NT2/D1 (cell line): ENCODE measurements at regions not wholly inside any gene's neighbourhood (a gene's known extent, or its start where the extent isn't known, plus 50 kb on each side); places are given as distances from the start of the nearest gene placed in this dataset.

Source experiments
- DNase-seq: peaks from one replicate; pipeline ENCODE4 v3.0.0-alpha.2; 2011; ENCODE audit warnings: low read depth, low spot score
- H3K27me3 ChIP-seq: 2 replicates; pipeline ENCODE4 v1.6.0; 2011; ENCODE audit warnings: mild to moderate bottlenecking; ENCODE audit not compliant: insufficient read length, insufficient read depth
- H3K36me3 ChIP-seq: 2 replicates; pipeline ENCODE4 v1.6.1; 2011; ENCODE audit warnings: mild to moderate bottlenecking, low read length, mixed read lengths; ENCODE audit not compliant: insufficient read depth, insufficient read length
- H3K4me1 ChIP-seq: 2 replicates; pipeline ENCODE4 v1.5.1; 2011; ENCODE audit not compliant: insufficient read depth, insufficient read length
- H3K4me3 ChIP-seq: 2 replicates; pipeline ENCODE4 v1.5.1; 2011; ENCODE audit warnings: low read depth; ENCODE audit not compliant: insufficient read length
- H3K9ac ChIP-seq: 2 replicates; pipeline ENCODE4 v1.6.0; 2011; ENCODE audit warnings: low read depth; ENCODE audit not compliant: insufficient read length
- H3K9me3 ChIP-seq: 2 replicates; pipeline ENCODE4 v1.5.1; 2011; ENCODE audit warnings: mild to moderate bottlenecking, low read length; ENCODE audit not compliant: insufficient read depth
- SUZ12 ChIP-seq: IDR thresholded peaks from 2 replicates; pipeline ENCODE4 v1.6.1; 2011; ENCODE audit not compliant: insufficient read length, insufficient read depth; ENCODE audit errors: extremely low read depth
- YY1 ChIP-seq: IDR thresholded peaks from 2 replicates; pipeline ENCODE4 v1.6.1; 2011; ENCODE audit not compliant: insufficient read length, insufficient read depth
- ZNF274 ChIP-seq: IDR thresholded peaks from 2 replicates; pipeline ENCODE4 v1.6.1; 2011; ENCODE audit warnings: mild to moderate bottlenecking, low read depth, low read length

- Histone ChIP-seq H3K9ac (no peak overlapping the region), H3K4me1 (no peaks in the 10 kb centered on the region), H3K4me3 (no peak overlapping the region), H3K36me3 (no peaks in the 10 kb centered on the region), H3K9me3 (no peaks in the 10 kb centered on the region), H3K27me3 (no peaks in the 10 kb centered on the region)
- DNase-seq: no peak
- no peak for TF ChIP-seq YY1
- no peak for TF ChIP-seq SUZ12
- TF ChIP-seq ZNF274: no peak
Measured at GRCh38 chr21:24894324-24894723, 713.0 kb downstream of the MRPL39 start.

- peaks cover 8% of the 10 kb centered on the region; the same call in 1 of the 2 replicates for H3K9me3 ChIP-seq
- no peaks in the 10 kb centered on the region for H3K36me3 ChIP-seq
- H3K9ac ChIP-seq: no peak overlapping the region
- H3K4me3 ChIP-seq: no peak overlapping the region
- no peak for TF ChIP-seq YY1
- TF ChIP-seq ZNF274: no peak
- TF ChIP-seq SUZ12: no peak
- no peaks in the 10 kb centered on the region for H3K27me3 ChIP-seq
- H3K4me1 ChIP-seq: no peaks in the 10 kb centered on the region
- no peak for DNase-seq
Measured at GRCh38 chr21:24890021-24890420, 717.3 kb downstream of the MRPL39 start.

GRCh38 chr21:24881506-24881905 is 725.8 kb downstream of the MRPL39 start:
- TF ChIP-seq YY1 (no peak), ZNF274 (no peak), SUZ12 (no peak)
- no peak overlapping the region for H3K4me3 ChIP-seq
- H3K9me3 ChIP-seq: peaks cover 8% of the 10 kb centered on the region; the same call in 1 of the 2 replicates
- no peaks in the 10 kb centered on the region for H3K27me3 ChIP-seq
- no peak overlapping the region for H3K9ac ChIP-seq
- no peak for DNase-seq
- no peaks in the 10 kb centered on the region for H3K36me3 ChIP-seq
- H3K4me1 ChIP-seq: no peaks in the 10 kb centered on the region

DNA sequence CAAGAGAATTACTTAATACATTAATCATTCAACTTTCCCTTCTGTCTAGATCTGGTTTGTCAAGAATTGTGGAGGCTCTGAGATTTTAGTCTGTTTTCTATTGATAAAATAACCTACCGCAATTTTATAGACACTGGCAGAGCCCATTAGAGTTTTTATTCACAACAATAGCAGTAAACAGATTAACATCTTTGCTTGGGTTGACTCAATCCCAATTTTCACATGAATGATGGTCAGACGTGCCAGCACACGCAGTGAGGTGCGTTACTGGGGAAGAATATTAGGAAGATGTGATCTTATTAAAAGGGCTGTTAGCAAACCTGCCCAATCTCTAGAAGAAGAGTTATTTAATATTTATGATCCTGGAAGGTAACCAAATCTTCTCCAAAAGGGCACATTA is 736.6 kb downstream of the MRPL39 start:
- no peak for DNase-seq
- Histone ChIP-seq H3K4me3 (no peak overlapping the region), H3K27me3 (no peaks in the 10 kb centered on the region), H3K9ac (no peak overlapping the region), H3K9me3 (no peaks in the 10 kb centered on the region), H3K36me3 (no peaks in the 10 kb centered on the region), H3K4me1 (no peaks in the 10 kb centered on the region)
- TF ChIP-seq SUZ12 (no peak), ZNF274 (no peak), YY1 (no peak)

DNA sequence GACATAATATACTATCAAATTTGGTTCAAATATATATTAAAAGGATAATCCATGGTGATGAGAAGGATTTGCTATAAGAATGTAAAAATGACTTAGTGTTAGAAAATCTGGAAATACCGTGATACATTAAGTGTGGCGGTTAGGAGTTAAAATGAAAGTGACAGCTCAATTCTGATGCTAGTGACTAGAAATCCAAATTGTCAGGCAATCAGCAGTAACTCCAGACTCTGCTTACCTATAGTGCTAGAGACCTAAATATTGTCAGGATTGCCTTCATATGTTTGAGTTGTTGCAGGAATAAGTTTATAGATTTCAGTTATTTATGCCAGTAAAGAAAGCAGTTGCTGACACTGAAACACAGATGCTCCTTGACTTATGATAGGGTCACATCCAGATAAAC is 737.4 kb downstream of the MRPL39 start:
- no peaks in the 10 kb centered on the region for H3K9me3 ChIP-seq
- TF ChIP-seq YY1: no peak
- no peak for TF ChIP-seq ZNF274
- TF ChIP-seq SUZ12: no peak
- no peak overlapping the region for H3K4me3 ChIP-seq
- no peaks in the 10 kb centered on the region for H3K4me1 ChIP-seq
- H3K9ac ChIP-seq: no peak overlapping the region
- no peaks in the 10 kb centered on the region for H3K36me3 ChIP-seq
- no peak for DNase-seq
- H3K27me3 ChIP-seq: no peaks in the 10 kb centered on the region

GRCh38 chr21:24868117-24868516 is 739.2 kb downstream of the MRPL39 start:
- DNase-seq: no peak
- H3K27me3 ChIP-seq: no peaks in the 10 kb centered on the region
- no peaks in the 10 kb centered on the region for H3K4me1 ChIP-seq
- no peaks in the 10 kb centered on the region for H3K36me3 ChIP-seq
- TF ChIP-seq ZNF274: no peak
- TF ChIP-seq YY1: no peak
- no peak for TF ChIP-seq SUZ12
- H3K9me3 ChIP-seq: no peaks in the 10 kb centered on the region
- no peak overlapping the region for H3K4me3 ChIP-seq
- no peak overlapping the region for H3K9ac ChIP-seq

DNA sequence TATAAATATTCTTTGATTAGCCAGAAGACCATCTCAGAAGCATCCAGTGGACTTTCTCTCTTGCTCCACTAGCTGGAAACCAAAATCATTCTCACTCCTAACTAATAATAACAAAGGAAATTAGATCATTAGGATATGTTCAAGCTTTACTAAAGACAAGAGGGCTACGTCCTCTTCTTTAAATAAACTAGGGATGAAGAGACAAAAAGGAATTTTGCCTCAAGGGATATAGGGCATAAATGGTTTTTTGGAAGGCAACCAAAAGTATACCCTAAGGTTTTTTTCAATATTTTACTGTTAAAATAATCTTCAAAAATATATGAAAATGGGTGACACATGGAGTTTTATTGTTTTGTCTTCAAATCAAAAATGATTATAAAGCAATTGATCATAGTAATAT is 745.8 kb downstream of the MRPL39 start:
- Histone ChIP-seq H3K9ac (no peak overlapping the region), H3K9me3 (no peaks in the 10 kb centered on the region), H3K27me3 (no peaks in the 10 kb centered on the region), H3K4me1 (no peaks in the 10 kb centered on the region), H3K4me3 (no peak overlapping the region), H3K36me3 (no peaks in the 10 kb centered on the region)
- TF ChIP-seq YY1 (no peak), ZNF274 (no peak), SUZ12 (no peak)
- no peak for DNase-seq

DNA sequence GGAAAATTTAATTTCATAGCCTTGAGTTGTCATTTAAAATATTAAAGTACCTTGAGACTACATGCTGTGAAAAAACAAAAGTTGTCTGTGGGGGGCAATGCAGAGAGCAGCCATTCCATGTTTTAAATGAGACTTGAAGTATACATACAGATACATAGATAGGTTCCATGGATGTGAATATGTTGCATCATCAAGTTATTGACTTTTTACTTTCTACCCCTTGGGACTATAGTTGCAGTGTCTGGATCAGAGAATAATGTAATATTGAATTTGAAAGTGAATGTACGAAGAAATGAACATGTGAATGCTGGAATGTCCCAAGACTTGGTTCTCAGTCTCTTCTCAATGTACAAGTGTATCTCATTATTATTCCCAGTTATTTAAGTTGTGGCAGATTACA is 751.0 kb downstream of the MRPL39 start:
- no peak overlapping the region for H3K4me3 ChIP-seq
- H3K36me3 ChIP-seq: no peaks in the 10 kb centered on the region
- TF ChIP-seq YY1 (no peak), ZNF274 (no peak), SUZ12 (no peak)
- DNase-seq: no peak
- H3K27me3 ChIP-seq: no peaks in the 10 kb centered on the region
- H3K9me3 ChIP-seq: no peaks in the 10 kb centered on the region
- H3K4me1 ChIP-seq: no peaks in the 10 kb centered on the region
- H3K9ac ChIP-seq: no peak overlapping the region
